Amniotic epithelial cell (primary cell): ENCODE measurements at regions not wholly inside any gene's neighbourhood (a gene's known extent, or its start where the extent isn't known, plus 50 kb on each side); places are given as distances from the start of the nearest gene placed in this dataset.

Experiments
- DNase-seq: peaks from one replicate; pipeline ENCODE4 v3.0.0-alpha.2; 2010; ENCODE audit warnings: low read depth

DNA sequence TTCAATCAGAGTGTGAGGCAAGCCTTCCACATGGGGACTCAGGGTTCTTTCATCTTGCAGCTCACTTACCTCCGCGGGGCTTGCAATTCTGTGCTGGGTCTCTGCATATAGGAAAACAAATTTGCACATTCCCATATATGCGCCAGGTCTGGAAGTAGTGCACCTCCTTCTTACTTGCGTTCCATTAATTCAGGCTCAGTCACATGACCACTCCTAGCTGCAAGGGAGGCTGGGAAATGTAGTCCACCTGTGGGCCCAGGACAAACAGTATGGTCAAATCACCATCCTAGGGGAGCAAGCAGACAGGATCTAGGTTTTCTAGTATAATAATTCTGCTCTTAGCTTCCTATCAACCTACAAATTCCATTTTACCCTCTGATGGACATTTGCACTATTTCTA is 160.4 kb downstream of the AACS start:
- no peak for DNase-seq

DNA sequence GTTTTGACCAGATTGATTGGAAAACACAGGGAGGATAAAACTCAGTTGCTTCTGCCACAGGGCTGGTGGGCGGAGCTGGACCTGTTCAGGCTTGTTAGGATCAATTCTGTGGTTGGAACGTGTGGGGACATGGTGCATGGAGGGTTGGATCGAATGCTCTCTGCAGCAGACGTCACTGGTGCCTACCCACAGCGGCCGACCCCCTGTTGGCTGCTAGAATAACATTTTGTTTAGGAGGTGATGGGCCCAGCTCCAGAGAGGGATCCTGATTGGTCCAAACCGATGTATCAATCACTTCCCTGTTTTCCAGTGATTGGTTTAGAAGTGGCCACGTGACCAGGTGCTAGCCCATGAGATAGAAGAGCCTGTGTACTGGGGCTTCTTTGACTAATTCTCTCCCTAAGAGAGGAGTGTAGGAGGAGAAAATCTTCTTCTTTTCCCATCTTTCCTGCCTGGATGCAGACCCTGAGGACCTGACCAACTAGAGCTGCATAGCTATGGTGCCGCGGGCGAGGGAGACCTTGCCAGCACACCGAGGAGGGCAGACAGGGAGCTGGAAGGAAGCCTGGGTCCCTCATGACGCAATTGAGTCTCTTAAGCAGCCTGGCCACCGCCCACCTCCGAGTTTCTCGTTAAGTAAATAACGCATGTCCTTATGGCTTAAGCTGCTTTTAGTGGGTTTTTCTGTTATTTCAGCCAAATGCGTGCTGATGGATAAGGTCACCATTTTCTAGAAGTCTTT is 163.5 kb downstream of the AACS start:
- DNase-seq = no peak

DNA sequence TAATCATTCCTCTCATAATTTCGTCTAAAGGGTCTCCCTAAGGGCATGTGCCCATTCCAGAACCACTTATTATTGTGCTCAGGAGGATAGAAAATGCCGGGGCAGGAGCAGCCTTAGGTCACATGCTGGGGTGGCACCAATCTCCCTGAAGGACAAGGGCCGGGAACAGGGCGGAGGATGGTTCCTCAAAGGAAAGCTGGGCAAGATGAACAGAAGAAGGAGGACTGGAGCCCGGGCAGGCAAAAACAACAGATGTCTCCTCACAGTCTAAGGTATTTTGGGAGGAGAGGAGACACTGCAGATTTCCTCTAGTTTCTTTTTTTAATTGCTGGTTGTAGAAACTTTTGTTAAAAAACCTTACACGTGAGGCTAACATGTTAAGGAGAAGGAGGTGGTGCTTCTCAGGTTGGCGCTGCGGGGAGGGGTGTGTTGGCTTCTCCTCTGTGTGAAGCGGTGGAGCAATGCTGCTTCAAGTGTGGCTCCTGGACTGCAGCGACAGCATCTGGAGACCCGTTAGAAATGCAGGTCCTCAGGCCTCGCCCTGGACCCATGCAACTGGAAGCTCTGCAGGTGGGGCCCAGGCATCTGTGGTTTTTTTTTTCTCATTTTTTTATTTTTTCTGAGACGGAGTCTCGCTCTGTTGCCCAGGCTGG is 164.8 kb downstream of the AACS start:
- no peak for DNase-seq

GRCh38 chr12:125233319-125233718 is 168.1 kb downstream of the AACS start:
- no peak for DNase-seq

GRCh38 chr12:125239563-125239962 is 174.3 kb downstream of the AACS start:
- no peak for DNase-seq

- no peak for DNase-seq
These were observed 175.5 kb downstream of the AACS start for GRCh38 chr12:125240717-125241116.

- DNase-seq = no peak
These were observed 178.6 kb downstream of the AACS start for GRCh38 chr12:125243811-125244210.

DNA sequence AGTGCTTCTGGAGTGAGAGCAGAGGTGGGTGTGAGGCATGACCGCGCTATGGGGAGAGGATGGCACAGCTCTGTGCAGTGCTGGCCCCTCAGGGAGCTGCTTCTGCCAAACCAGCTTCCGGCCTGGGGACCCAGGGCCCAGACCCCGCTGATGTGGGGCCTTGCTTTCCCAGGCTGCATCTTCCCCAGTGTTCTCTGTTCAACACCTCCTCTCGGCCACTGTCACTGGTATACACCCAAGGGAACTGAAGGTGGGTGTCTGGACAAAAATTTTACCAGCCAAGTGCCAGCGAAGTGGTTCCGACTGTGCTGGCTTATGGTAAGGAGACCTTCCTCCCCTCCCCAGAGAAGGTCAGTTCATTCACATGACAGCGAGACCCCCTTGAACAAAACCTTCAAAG is 179.1 kb downstream of the AACS start:
- no peak for DNase-seq

DNA sequence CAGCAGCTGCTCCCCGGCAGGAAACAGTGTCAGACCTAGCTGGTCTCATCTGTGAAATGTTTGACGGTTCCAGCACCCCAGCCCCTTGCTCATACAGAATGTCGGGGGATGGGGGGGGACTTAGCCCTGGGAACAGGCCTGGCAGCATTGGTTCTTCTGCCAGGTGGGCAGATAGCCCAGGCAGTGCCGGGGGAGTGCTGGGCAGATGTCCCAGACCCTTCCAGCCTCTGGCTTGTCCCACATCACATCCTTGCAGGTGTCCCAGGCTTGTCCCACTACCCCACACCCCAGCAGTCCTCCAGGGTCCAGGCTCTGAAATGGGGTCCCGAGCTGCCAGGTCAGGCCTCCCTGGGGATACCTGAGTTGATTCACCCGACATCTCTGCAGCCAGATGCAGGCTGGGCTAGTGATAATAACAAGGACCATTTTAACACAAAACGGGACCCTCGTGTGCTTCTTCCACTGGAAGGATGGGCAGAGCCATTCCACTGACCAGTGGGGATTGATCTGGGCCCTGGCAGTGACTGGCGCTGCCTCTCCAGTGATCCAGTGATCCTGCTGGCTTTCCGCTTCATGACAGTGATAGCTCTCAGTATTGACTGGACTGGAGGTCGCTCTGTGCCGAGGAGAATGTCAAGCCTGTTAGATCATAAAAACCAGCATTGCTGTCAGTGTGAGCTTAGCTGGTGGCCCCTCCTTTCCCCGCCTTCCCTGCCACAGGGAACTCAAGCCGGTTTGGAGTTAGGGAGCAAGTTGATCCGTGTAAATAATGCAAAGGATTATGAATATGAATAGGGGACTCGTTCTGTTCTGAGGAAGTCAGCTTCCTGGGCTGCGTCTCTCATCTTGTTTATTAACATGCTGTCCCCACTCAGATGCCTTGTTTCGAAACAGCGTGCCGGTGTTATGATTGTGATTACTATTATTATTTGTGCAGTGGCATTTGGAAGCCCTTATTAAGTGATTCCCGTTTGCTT is 180.6 kb downstream of the AACS start:
- DNase-seq = no peak

DNA sequence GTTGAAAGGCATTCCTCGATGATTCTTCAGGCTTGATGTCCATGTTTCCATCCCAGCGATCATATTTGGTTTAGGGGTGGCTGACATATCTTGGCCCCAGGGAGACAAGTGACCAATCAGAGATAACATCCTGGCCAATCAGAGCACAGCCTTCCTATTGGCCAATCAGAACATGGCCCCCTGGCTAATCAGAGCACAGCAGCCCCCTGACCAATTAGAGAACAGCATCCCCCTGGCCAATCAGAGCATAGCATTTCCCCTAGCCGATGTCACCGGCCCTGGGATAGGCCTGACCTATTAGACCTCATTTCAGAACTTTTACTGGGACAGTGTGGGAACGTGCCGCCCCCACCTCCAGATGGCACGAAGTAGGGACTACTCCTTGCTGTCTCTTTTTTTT is 182.2 kb downstream of the AACS start:
- no peak for DNase-seq

GRCh38 chr12:125249066-125249824 is 184.0 kb downstream of the AACS start:
- no peak for DNase-seq

DNA sequence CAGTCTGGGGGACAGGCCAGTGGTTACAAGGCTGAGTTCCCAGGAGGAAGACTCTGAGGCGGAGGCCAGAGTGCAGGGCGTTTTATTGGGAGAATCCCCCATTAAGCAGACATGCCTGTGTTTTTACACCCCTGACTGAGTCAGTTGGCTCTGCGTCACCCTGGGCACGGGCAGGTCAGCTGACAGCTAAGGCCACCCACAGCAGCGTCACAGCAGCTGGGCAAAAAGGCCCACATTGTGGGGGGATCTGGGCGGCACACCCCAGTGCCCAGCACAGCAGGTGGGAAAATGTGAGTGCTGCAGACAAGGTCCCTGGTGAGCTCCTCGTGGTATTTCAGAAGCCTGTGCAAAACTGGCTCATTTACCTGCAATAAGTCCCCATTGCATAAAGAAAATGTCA is 184.7 kb downstream of the AACS start:
- DNase-seq = no peak

DNA sequence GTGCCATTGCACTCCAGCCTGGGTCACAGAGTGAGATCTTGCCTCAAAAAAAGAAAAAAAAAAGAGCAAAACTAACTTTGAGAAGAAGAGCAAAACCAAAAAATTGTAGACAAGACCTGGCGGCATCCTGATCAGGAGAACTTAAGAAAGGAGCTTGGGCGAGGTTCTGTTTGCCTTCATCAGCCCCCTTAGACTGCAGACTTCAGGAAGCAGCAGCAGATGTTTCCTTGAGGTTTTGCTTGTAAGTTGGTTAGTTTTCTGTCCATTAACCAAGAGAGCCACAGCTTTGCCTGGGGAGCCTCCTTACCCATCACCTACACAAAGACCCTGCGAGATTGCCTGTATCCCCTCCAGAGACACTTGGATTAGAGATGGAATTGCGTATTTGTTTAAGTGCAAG is 189.0 kb downstream of the AACS start:
- DNase-seq = no peak

- no peak for DNase-seq
These were observed 189.6 kb downstream of the AACS start for GRCh38 chr12:125254856-125255255.

DNA sequence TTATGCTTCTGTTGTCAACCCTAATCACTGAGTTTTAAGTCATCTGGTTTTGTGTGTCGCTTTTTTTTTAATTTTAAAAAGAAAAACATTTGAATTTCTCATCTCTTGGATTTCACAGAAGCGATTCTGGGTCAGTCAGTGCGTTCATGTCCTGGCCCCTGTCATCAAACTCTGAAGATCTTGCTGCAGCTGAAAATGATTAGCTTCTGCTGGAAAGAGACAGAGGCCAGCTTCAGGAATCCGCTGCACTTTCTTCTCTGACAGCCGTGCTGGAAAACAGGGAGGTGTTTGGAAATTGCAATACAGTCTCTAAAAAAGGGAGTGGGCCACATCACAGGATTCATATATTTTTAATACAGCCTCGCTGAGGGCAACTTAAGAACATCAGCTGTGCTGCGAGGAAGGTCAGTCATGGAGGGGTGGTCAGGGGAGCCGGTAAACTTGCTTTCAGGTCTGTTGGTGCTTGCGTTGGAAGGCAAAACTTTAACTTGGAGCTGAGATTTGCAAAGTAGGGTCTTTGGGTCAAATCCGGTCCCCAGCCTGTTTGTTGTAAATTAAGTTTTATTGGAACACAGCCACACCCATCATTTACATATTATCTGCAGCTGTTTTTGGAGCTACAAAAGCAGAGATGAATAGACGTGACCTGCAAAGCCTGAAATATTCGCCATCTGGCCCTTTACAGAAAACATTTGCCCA is 190.8 kb downstream of the AACS start:
- no peak for DNase-seq

GRCh38 chr12:125256634-125256936 is 191.3 kb downstream of the AACS start:
- DNase-seq = no peak

GRCh38 chr12:125259178-125259867 is 194.1 kb downstream of the AACS start:
- DNase-seq = no peak

GRCh38 chr12:125262851-125263250 is 197.6 kb downstream of the AACS start:
- DNase-seq = no peak

- DNase-seq = no peak
These were observed 198.2 kb downstream of the AACS start for GRCh38 chr12:125263385-125263784.

GRCh38 chr12:125267114-125267513 is 201.9 kb downstream of the AACS start:
- no peak for DNase-seq

- DNase-seq = no peak
These were observed 204.0 kb downstream of the AACS start for GRCh38 chr12:125269276-125269675.
